GOT3 (cell line): ENCODE measurements at regions not wholly inside any gene's neighbourhood (a gene's known extent, or its start where the extent isn't known, plus 50 kb on each side); places are given as distances from the start of the nearest gene placed in this dataset.
"Not testable (repeated sequence)": the region's sequence is repeated elsewhere in the genome, so short reads cannot be mapped to it uniquely, and the experiment has no call there.

Experiments
- DNase-seq: peaks from one replicate; lab custom pipeline; 2025; ENCODE audit warnings: mixed read lengths; lab: John Stamatoyannopoulos, UW

- no peak for DNase-seq
Observed at GRCh38 chr15:38745126-38745525, 180.5 kb upstream of the RASGRP1 start.

GRCh38 chr15:38745626-38746025 is 181.0 kb upstream of the RASGRP1 start:
- DNase-seq: no peak

DNA sequence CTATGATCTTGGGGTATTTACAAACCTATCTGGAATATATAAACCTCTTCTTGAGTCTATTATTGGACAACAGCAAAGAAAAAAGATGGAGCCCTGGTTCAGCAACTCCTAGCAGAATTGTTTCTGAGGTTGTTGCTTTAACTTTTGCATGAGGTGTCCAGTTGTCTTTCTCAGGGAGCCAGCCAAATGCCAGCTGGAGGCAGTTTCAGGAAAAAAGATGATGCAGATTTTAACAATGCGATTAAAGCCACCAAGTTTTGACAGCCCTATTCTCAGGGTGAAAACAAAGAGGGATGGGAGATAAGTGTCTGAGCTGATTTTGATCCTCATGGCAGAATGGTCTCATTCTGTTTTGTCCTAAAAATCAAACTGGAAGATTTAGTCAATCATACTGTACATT is 181.6 kb upstream of the RASGRP1 start:
- no peak for DNase-seq

- no peak for DNase-seq
Observed at GRCh38 chr15:38748710-38749109, 184.1 kb upstream of the RASGRP1 start.

DNA sequence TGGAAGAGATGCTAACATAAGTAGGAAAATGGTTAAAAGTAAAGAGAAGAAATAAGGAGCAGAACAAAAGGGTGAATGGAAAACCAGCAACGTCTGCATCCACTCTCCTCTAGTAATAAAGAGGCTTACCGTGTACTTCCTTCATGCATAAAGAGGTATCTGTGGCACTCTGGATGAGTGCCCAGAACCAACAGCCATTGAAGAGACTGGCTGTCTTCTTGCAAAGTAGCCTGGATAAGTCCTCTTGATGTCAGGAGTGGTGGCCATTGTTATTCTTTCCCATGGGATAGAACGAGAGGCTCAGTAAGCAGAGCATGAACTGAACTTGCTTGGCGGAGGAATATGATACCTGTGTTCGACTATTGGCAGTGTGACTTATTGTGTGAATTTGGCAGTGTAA is 186.2 kb upstream of the RASGRP1 start:
- DNase-seq: no peak

DNA sequence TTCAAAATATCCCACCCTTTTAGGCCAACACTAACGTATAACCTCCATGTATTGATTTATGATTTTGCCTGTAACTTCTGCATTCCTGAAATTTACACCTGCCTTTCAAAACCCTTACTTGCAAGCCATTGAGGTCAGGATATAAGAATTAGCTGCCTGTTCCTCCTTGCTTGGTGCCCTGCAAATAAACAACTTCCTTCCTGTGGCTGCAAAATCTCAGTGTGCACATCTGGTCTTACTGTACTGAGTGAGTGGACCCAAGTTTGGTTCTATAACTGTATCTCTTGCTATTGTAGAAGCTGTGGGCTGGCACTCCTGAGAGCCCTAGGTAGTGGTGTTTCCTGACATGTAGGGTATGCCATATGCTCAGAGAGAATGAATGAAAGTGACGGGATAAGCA is 191.1 kb upstream of the RASGRP1 start:
- no peak for DNase-seq

- DNase-seq: no peak
Observed at GRCh38 chr15:38756441-38756840, 191.8 kb upstream of the RASGRP1 start.

DNA sequence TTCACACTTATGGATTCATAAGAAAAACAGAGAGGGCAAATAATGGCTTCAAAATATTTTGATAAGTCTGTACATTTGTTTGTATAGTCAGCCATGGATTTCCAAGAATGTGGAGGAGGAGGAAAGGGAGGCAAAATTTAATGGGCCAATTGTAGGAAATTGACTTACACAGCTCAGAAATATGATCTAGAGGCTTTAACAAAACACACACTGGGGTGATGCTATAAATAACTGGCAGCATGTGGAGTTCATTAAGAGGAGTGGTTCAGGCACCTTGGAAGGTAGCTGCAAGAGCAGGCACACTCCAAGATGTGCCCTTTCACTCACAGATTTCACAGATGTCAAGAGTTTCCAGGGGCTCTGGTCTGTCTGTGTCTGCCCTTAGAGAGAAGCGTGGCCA is 193.4 kb upstream of the RASGRP1 start:
- no peak for DNase-seq

- DNase-seq: no peak
Observed at GRCh38 chr15:38761681-38762080, 197.1 kb upstream of the RASGRP1 start.

DNA sequence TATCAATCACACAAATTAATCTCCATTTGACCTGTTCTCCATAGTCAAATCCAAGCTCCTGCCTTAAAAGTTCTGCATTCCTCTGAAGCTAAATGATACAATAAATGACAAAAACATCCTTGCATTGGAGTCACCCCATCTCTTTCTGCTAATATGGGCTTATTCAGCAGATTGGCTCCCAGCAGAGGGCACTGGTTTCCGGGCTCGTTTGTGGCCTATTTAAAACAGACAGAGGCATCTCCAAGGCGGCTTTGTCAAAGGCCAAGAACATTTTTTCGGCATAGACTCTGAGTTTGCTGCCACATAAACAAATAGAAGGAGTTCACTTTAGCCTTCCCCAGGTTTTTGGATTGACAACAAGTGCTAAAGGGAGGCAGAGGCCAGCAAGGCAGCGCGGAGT is 204.4 kb upstream of the RASGRP1 start:
- no peak for DNase-seq

GRCh38 chr15:38769492-38769891 is 204.9 kb upstream of the RASGRP1 start:
- no peak for DNase-seq

GRCh38 chr15:38774076-38774475 is 209.5 kb upstream of the RASGRP1 start:
- DNase-seq: not testable (repeated sequence)

DNA sequence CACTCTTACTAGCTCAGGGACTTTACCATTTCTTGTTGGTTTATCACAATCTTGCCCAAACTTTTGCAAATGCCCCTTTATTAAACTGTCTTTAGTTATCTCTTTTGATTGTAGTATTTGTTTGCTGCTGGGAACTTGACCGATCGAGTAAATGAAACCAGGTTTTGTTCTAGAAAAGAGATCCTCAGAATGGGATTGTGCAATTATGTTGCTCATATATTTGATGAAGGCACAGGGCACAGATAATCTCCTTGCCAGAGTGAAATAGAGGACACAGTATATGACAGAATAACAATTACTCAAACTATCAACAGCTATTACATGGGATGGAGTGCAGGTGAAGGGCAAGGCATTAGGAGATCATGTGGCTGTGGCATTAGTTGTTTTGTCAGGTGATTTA is 216.6 kb upstream of the RASGRP1 start:
- DNase-seq: no peak

- no peak for DNase-seq
Observed at GRCh38 chr15:38782156-38782555, 217.5 kb upstream of the RASGRP1 start.

GRCh38 chr15:38788918-38789317 is 224.3 kb upstream of the RASGRP1 start:
- DNase-seq: no peak

GRCh38 chr15:38789566-38789965 is 225.0 kb upstream of the RASGRP1 start:
- DNase-seq: no peak

GRCh38 chr15:38793206-38793810 is 228.7 kb upstream of the RASGRP1 start:
- no peak for DNase-seq

- no peak for DNase-seq
Observed at GRCh38 chr15:38795471-38796245, 231.0 kb upstream of the RASGRP1 start.

DNA sequence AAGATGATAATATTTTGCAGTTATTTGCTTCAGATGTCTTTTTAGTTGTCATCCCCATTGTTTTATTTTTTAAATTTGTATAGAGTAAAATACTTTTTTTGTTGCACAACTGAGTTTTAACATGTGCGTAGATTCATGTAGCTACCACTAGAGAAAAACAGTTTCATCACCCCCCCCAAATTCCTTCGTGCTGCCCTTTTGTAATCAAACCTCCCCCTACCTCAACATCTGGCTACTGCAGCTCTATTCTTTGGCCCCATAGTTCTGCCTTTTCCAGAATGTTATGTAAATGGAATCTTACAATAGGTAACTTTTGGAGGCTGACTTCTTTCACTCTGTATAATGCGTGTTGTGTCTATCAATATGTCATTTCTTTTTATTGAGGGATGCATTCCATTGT is 232.0 kb upstream of the RASGRP1 start:
- DNase-seq: no peak

DNA sequence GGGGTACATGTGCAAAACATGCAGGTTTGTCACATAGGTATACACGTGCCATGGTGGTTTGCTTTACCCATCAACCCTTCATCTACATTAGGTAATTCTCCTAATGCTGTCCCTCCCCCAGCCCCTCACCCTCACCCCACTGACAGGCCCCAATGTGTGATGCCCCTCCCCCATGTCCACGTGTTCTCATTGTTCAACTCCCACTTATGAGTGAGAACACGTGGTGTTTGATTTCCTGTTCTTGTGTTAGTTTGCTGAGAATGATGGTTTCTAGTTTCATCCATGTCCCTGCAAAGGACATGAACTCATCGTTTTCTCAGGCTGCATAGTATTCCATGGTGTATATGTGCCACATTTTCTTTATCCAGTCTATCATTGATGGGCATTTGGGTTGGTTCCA is 232.9 kb upstream of the RASGRP1 start:
- not testable (repeated sequence) for DNase-seq

DNA sequence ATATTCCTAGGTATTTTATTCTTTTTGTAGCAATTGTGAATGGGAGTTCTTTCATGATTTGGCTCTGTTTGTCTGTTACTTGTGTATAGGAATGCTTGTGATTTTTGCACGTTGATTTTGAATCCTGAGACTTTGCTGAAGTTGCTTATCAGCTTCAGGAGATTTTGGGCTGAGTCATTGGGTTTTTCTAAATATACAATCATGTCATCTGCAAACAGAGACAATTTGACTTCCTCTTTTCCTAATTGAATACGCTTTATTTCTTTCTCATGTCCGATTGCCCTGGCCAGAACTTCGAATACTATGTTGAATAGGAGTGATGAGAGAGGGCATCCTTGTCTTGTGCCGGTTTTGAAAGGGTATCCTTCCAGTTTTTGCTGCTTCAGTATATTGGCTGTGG is 234.6 kb upstream of the RASGRP1 start:
- DNase-seq: not testable (repeated sequence)

DNA sequence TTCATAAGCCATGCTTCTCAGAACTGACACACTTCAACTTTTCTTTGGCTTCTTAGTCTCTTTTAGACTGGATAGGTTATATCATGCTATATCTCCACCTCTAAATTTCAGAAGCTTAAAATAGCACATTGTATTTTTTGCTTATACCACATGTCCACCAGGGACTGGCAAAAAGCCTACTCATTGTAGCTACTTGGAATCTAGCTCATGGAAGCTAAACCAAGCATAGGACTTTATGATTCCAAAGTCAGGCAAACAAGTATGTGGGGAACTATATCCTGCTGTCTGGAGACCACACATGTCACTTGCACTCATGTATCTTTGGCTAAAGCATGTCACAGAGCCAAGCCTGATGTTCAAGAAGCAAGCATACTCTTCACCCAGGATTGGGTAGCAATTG is 245.0 kb upstream of the RASGRP1 start:
- DNase-seq: no peak

DNA sequence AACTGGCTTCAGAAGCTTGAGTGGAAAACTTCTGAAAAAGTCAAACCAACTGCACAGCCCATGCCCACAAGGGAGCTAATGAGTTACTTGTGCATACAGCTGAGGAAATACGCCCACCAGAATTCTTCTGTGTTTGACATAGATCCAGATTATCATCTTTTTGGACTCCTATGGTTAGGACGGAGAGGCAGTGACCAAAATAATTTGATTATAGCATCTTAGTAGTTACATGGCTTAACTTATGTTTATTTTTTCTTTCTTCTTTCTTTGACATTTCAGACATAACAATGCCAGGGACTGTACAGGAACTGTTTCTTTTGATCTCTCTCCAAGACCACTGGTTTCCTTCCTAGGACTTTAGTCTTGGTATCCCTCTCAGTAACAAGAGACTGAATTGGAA is 246.1 kb upstream of the RASGRP1 start:
- no peak for DNase-seq

DNA sequence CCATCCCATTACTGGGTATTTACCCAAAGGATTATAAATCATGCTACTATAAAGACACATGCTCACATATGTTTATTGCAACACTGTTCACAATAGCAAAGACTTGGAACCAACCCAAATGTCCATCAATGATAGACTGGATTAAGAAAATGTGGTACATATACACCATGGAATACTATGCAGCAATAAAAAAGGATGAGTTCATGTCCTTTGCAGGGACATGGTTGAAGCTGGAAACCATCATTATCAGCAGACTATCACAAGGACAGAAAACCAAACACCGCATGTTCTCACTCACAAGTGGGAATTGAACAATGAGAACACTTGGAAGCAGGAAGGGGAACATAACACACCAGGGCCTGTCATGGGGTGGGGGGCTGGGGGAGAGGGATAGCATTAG is 249.6 kb upstream of the RASGRP1 start:
- not testable (repeated sequence) for DNase-seq
